GM13977 (cell line): ENCODE measurements at regions not wholly inside any gene's neighbourhood (a gene's known extent, or its start where the extent isn't known, plus 50 kb on each side); places are given as distances from the start of the nearest gene placed in this dataset.

Experiments
- DNase-seq: peaks from one replicate; pipeline ENCODE4 v3.0.0; 2012; ENCODE audit warnings: low spot score
- in situ Hi-C: fragments of 300-500 bp; cut with MboI; formaldehyde crosslinking; loops from one replicate; pipeline ENCODE4 v1.12.0; 2022; ENCODE audit warnings: low sequenced_read_pairs, low pct_unique_long_range_greater_than_20kb, mixed read lengths, inconsistent platforms; ENCODE audit not compliant: unreplicated experiment
- TF ChIP-seq, protein P1 (sequence below): IDR thresholded peaks from 2 replicates; pipeline ENCODE4 v1.5.1; 2012; ENCODE audit warnings: mild to moderate bottlenecking, control low read depth; ENCODE audit not compliant: insufficient read depth; ENCODE audit errors: extremely low read depth, missing control alignments

- DNase-seq, result no peak
- TF ChIP-seq, protein P1, sequence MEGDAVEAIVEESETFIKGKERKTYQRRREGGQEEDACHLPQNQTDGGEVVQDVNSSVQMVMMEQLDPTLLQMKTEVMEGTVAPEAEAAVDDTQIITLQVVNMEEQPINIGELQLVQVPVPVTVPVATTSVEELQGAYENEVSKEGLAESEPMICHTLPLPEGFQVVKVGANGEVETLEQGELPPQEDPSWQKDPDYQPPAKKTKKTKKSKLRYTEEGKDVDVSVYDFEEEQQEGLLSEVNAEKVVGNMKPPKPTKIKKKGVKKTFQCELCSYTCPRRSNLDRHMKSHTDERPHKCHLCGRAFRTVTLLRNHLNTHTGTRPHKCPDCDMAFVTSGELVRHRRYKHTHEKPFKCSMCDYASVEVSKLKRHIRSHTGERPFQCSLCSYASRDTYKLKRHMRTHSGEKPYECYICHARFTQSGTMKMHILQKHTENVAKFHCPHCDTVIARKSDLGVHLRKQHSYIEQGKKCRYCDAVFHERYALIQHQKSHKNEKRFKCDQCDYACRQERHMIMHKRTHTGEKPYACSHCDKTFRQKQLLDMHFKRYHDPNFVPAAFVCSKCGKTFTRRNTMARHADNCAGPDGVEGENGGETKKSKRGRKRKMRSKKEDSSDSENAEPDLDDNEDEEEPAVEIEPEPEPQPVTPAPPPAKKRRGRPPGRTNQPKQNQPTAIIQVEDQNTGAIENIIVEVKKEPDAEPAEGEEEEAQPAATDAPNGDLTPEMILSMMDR, result no peak
- in situ Hi-C loops, result no loop called here
These were observed 209.1 kb upstream of the JADE1 start for GRCh38 chr4:128600410-128600809.

GRCh38 chr4:128597500-128597899 is 212.0 kb upstream of the JADE1 start:
- DNase-seq, result no peak
- TF ChIP-seq, protein P1, result no peak
- in situ Hi-C loops, result no loop called here

- DNase-seq, result no peak
- TF ChIP-seq, protein P1, result no peak
- in situ Hi-C loops, result no loop called here
These were observed 212.6 kb upstream of the JADE1 start for GRCh38 chr4:128596853-128597252.

DNA sequence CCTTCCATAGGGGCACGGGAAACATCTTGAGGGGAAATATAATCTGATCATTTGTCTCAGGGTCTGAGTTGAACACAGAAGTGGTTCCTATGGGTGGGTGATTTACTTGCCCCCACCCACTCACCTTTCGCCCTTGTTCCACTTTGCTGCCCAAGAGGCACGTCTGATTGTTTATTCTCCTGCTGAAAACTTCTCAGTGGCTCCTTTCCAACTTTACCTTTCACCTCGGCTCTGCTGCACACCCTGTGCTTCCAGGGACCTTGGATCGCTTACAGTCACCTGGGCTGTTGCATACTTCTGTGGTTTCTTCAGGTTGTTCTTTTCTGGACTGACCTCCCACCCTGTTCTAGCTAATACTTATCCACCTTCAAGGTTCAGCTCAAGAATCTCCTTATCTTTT is 213.4 kb upstream of the JADE1 start:
- no peak for DNase-seq
- TF ChIP-seq, protein P1, result no peak
- in situ Hi-C loops, result no loop called here

DNA sequence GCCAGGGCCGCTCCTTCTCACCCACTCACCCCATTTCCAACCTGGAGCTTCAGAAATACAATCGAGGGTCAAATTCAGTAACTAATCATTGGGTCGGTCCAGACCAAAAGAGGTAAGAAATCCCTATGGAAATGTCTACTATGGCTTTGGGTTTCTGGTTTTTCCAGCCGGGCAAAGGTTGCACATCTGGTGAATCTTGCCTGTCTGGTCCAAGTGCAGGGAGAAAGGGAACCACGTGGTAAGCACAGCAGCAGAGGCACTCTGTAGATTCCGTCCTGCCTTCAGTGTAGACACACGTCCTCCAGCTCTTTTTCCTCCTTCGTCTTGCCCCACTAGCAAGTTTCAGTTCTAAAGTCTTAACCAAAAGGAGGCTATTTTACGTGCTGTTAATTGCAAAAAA is 218.0 kb upstream of the JADE1 start:
- no peak for DNase-seq
- in situ Hi-C loops, result no loop called here
- TF ChIP-seq, protein P1, result no peak

DNA sequence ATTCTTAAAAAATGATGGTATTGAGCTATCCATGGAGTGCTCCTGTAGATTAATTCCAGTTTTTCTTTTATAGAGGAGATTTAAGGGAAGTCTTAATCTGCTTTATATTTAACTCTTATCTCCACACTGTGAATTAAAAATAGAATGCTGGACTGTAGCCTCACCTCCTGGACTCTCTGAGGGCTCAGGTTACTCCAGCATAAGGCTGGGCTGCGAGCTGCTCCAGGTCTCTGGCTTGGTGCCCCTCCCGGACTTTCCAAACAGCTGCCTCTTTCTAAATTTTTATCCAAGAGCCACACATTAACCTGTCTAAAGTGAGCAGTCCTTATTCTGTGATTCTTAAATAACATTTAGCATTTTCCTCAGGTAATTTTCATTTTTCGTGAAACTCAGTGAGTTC is 218.7 kb upstream of the JADE1 start:
- DNase-seq, result no peak
- TF ChIP-seq, protein P1, result no peak
- in situ Hi-C loops, result no loop called here
